SK-N-SH treated with all-trans-retinoic acid at 6 μM for 48 hours (cell line): ENCODE measurements at regions not wholly inside any gene's neighbourhood (a gene's known extent, or its start where the extent isn't known, plus 50 kb on each side); places are given as distances from the start of the nearest gene placed in this dataset.
"Not testable (repeated sequence)": the region's sequence is repeated elsewhere in the genome, so short reads cannot be mapped to it uniquely, and the experiment has no call there.

Experiments
- CREB5 ChIP-seq: fragments of 250-450 bp; sonication (Bioruptor Pico); IDR thresholded peaks from 2 replicates; pipeline ENCODE4 v1.5.1; 2020; ENCODE audit warnings: low read depth, mild to moderate bottlenecking, moderate library complexity
- GLIS3 ChIP-seq: fragments of 250-450 bp; sonication (Bioruptor Pico); IDR thresholded peaks from 2 replicates; pipeline ENCODE4 v1.5.0; 2020; ENCODE audit warnings: mild to moderate bottlenecking, moderate library complexity
- ZFP3 ChIP-seq: fragments of 250-450 bp; sonication (Bioruptor Pico); IDR thresholded peaks from 2 replicates; pipeline ENCODE4 v1.5.0; 2020; ENCODE audit warnings: mild to moderate bottlenecking, moderate library complexity
- ZNF8 ChIP-seq: fragments of 450-650 bp; formaldehyde crosslinking; IDR thresholded peaks from 2 replicates; pipeline ENCODE4 v1.5.0; 2020; ENCODE audit warnings: mild to moderate bottlenecking, moderate library complexity

GRCh38 chr16:58983181-58983965 is 249.3 kb upstream of the GOT2 start:
- TF ChIP-seq CREB5; GLIS3; ZNF8 (CRISPR knock-in tag); ZFP3: not testable (repeated sequence)
